ENCODE measurements at regions not wholly inside any gene's neighbourhood (a gene's known extent, or its start where the extent isn't known, plus 50 kb on each side); places are given as distances from the start of the nearest gene placed in this dataset.
A peak's percentile ranks its signal among the peaks of the same experiment; 100 is the strongest.

DNA sequence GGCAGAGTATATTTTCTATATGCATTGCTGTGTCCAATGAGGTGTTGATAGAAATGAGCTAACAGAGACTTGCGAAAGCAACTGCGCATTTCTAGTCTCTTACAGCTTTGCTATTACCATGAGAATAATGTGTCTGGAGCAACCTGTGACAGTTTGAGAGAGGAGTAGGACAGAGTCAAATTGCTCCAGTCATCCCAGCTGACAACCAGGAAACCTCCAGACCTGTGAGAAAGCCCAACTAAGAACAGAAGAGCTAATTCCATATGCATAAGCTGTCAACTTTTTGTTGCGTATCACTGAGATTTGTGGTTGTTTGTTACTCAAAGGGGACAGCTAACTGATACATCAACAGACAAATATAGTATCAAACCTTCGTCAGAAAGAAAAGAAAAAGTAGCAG is 354.1 kb upstream of the LRRC7 start:
- no peak for DNase-seq (ENCODE audit: low read depth)
- TF ChIP-seq, protein P1, sequence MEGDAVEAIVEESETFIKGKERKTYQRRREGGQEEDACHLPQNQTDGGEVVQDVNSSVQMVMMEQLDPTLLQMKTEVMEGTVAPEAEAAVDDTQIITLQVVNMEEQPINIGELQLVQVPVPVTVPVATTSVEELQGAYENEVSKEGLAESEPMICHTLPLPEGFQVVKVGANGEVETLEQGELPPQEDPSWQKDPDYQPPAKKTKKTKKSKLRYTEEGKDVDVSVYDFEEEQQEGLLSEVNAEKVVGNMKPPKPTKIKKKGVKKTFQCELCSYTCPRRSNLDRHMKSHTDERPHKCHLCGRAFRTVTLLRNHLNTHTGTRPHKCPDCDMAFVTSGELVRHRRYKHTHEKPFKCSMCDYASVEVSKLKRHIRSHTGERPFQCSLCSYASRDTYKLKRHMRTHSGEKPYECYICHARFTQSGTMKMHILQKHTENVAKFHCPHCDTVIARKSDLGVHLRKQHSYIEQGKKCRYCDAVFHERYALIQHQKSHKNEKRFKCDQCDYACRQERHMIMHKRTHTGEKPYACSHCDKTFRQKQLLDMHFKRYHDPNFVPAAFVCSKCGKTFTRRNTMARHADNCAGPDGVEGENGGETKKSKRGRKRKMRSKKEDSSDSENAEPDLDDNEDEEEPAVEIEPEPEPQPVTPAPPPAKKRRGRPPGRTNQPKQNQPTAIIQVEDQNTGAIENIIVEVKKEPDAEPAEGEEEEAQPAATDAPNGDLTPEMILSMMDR (conservative IDR thresholded peaks at IDR 0.05; ENCODE audit: low read depth, low read length), result no peak
- no peak overlapping the region for H3K4me3 ChIP-seq (ENCODE audit: low read depth, low read length)

- DNase-seq (ENCODE audit: low read depth), result no peak
- H3K4me3 ChIP-seq (ENCODE audit: low read depth, low read length), result no peak overlapping the region
- TF ChIP-seq, protein P1 (conservative IDR thresholded peaks at IDR 0.05; ENCODE audit: low read depth, low read length), result no peak
Measured at GRCh38 chr1:69215883-69216282, 351.8 kb upstream of the LRRC7 start.

DNA sequence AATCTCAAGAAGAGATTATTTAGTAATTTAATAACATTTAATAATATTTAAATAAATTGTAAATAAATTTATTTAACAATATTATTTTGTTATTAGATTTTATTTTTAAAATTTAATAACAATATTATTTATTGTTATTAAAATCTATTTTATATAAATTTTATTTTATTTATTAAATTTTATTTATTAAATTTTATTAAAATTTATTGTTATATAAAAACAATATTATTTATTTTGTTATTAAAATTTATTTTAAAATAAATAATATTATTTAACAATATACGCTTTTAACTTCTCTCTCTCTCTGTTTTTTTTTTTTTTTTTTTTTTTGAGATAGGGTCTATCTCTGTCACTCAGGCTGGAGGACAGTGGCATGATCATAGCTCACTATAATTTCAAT is 347.1 kb upstream of the LRRC7 start:
- DNase-seq (ENCODE audit: low read depth), result no peak
- TF ChIP-seq, protein P1 (conservative IDR thresholded peaks at IDR 0.05; ENCODE audit: low read depth, low read length), result no peak

GRCh38 chr1:69221524-69221923 is 346.2 kb upstream of the LRRC7 start:
- TF ChIP-seq, protein P1 (conservative IDR thresholded peaks at IDR 0.05; ENCODE audit: low read depth, low read length), result peak; percentile 25
- H3K4me3 ChIP-seq (ENCODE audit: low read depth, low read length), result no peak overlapping the region
- no peak for DNase-seq (ENCODE audit: low read depth)

More for the DNA sequence above, 347.1 kb upstream of the LRRC7 start:
- no peak overlapping the region for H3K4me3 ChIP-seq (ENCODE audit: low read depth, low read length)

GRCh38 chr1:69223156-69223555 is 344.6 kb upstream of the LRRC7 start:
- no peak for DNase-seq (ENCODE audit: low read depth)
- TF ChIP-seq, protein P1 (conservative IDR thresholded peaks at IDR 0.05; ENCODE audit: low read depth, low read length), result no peak
- no peak overlapping the region for H3K4me3 ChIP-seq (ENCODE audit: low read depth, low read length)

DNA sequence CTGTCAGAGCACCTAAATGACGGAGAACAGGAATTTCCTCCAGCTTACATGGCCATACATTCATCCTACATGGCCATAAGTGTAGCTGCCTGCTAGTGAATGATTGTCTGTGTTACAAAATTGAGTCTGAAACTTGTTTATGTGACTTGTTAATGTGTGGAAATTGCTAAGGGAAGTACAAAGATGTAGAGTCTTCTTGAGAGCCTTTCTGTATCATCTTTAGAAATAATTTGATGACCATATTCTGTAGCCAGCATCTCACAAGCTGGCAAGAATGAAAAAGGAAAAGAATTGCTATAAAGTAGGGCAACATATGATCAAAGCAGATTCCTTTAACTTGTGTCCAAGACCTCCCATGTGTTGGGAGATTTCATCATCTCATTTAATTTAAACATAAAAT is 339.2 kb upstream of the LRRC7 start:
- H3K4me3 ChIP-seq (ENCODE audit: low read depth, low read length), result no peak overlapping the region
- no peak for DNase-seq (ENCODE audit: low read depth)
- TF ChIP-seq, protein P1 (conservative IDR thresholded peaks at IDR 0.05; ENCODE audit: low read depth, low read length), result no peak

GRCh38 chr1:69230208-69230607 is 337.5 kb upstream of the LRRC7 start:
- DNase-seq (ENCODE audit: low read depth), result peak; percentile 0
- no peak overlapping the region for H3K4me3 ChIP-seq (ENCODE audit: low read depth, low read length)
- TF ChIP-seq, protein P1 (conservative IDR thresholded peaks at IDR 0.05; ENCODE audit: low read depth, low read length), result no peak
